GM12873 (cell line): ENCODE measurements at regions not wholly inside any gene's neighbourhood (a gene's known extent, or its start where the extent isn't known, plus 50 kb on each side); places are given as distances from the start of the nearest gene placed in this dataset.

Experiments
- TF ChIP-seq, protein P1 (sequence below): IDR thresholded peaks from 2 replicates; pipeline ENCODE4 v1.5.1; 2012; ENCODE audit warnings: low read depth, mild to moderate bottlenecking, moderate library complexity, low read length, control low read depth; ENCODE audit not compliant: insufficient read depth; ENCODE audit errors: missing control alignments

DNA sequence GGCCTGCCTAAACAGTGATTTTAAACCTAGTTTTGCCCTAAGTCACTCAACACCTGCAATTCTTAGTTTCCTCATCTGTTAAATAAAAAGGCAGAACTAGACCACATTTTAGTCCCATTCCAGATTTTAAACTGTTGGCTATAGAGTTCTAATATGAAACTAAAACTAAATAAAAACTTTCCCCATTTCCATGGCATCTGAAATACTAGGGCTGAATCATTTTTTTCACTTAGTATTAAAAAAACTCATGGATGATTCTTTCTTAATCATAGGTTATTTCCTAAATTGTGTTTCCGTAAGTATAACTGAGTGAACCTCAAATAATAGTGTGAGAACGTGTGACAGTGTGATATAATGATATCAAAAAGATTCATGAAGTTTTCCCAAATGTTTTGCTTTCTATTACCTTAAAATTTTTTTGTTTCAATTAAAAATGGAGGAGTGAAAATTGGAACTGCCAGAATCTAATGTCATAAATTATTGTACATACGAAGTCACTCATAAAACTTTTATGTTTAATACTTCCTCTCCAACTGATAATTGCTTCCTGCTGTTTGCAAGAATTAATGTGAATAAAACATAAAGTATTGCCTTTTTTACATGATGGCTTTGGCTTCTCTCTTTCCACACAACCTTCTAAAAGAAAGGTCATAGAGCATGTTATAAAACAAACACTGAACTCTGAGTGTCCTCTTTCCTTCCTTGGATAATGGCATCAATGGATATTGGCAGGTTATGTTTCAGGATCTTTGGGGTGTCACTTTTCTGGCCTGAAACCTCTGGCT is 315.1 kb upstream of the MME start:
- TF ChIP-seq, protein P1, sequence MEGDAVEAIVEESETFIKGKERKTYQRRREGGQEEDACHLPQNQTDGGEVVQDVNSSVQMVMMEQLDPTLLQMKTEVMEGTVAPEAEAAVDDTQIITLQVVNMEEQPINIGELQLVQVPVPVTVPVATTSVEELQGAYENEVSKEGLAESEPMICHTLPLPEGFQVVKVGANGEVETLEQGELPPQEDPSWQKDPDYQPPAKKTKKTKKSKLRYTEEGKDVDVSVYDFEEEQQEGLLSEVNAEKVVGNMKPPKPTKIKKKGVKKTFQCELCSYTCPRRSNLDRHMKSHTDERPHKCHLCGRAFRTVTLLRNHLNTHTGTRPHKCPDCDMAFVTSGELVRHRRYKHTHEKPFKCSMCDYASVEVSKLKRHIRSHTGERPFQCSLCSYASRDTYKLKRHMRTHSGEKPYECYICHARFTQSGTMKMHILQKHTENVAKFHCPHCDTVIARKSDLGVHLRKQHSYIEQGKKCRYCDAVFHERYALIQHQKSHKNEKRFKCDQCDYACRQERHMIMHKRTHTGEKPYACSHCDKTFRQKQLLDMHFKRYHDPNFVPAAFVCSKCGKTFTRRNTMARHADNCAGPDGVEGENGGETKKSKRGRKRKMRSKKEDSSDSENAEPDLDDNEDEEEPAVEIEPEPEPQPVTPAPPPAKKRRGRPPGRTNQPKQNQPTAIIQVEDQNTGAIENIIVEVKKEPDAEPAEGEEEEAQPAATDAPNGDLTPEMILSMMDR, result no peak

DNA sequence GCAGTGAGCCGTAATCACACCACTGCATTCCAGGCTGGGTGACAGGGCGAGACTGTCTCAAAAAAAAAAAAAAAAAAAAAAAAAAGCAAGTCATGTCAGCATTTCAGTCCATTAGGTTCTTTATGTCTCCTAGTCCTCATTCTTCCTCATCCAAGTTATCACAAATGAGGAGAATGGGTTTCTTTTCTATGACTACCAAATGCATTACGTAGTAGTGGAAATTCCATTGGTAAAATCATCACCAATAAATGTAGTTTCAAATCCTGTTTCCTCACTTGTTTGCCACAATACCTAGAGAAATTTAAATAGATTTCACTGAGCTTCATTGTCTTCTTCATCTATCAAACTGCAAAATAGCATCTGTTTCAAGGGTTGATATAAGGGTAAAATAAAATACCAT is 317.6 kb upstream of the MME start:
- TF ChIP-seq, protein P1, result no peak

DNA sequence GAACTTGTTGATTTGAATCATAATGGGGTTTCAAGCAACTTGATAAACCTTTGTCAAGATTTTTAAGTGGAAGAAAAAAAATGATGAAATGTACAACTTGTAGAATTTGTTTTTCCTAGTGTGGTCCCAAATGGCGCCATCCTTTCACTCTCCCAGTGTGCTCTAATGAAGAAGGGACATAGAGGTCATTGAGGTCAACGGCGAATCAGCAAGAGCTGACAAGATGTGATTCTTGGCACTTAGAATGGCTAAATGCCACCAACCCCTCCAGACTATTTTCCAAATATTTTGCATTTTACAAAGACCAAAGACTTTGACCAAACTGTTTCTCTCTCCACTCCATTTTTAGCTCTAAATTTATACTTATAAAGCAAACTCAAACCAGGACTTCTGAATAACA is 320.2 kb upstream of the MME start:
- TF ChIP-seq, protein P1, result no peak

DNA sequence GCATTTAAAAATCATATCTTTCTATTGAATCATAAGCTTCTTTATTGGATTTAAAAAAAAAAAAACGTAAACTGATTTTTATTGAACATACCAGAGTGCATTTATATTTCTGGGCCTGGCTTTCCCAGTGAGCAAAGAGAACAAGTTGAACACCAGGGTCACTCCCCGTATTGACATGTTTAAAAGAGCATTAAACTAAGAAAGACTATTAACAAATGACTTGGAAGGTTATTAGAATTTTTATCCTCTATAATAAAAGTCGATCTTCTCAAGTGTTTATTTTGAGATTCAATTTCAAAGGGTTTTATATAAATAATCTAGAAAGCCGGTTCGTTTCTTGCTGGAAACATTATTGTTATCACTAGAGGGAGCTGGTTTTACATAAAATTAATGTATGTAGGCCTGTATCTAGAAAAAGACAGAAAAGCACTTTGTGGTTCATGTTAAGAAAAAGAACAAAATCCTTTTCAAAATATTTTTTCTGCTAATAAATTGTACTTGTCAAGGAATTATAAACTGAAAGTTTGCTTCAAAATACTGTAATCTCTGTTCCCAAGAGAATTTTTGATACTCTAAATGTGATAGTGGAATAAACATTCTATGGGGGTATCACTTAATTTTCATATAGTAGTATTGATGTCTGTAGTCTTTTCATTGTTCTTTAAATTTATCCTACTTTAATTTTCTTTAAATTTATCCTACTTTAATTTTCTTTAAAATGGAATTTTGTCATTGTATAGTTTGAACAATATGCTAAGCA is 321.8 kb upstream of the MME start:
- TF ChIP-seq, protein P1, result no peak

DNA sequence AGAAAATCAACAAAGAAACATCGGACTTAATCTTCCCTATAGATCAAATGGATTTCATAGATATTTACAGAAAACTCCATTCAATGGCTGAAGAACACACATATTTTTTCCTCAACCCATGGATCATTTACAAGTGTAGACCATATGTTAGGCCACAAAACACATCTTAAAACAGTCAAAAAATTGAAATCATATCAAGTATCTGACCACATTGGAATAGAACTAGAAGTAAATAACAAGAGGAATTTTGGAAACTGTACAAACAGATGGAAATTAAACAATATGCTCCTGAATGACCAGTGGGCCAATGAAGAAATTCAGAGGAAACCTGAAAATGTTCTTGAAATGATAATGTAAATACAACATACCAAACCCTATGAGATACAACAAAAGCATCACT is 323.1 kb upstream of the GPR149 start:
- TF ChIP-seq, protein P1, result no peak

DNA sequence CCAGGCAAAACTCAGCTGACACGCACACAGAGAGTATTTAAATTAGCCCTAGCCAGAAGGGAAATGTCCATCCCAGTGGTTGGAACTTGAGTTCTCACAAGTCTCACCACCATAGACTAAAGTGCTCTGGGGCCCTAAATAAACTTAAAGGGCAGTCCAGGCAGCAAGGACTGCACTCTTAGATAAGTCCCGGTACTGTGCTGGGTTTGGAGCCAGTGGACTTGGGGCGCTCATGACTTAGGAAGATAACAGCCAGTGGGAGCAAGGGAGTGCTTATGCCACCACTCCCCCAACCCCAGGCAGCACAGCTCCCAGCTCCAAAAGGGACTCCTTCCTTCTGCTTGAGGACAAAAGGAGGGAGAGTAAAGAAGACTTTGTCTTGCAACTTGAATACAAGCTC is 319.5 kb upstream of the GPR149 start:
- TF ChIP-seq, protein P1, result no peak

DNA sequence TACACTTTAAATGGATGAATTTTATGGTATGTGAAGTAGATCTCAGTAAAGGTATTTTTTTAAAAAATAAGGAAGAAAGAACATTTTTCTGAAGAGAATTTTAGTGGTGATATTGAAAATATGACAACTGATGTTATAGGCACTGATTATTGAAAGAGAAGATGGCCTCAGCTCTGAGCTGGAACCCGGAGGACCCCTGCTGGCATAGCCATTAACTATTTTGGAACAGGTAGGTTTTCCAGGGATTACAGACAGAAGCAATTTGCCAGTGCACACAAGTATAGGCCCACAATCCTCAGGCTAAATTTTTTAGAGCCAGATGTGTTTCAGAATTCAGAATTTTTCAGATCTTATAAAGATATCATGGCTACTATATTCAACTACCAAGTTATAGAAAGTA is 315.9 kb upstream of the GPR149 start:
- TF ChIP-seq, protein P1, result no peak
